B cell (primary cell): ENCODE measurements at regions not wholly inside any gene's neighbourhood (a gene's known extent, or its start where the extent isn't known, plus 50 kb on each side); places are given as distances from the start of the nearest gene placed in this dataset.

Source experiments
- CTCF ChIP-seq: fragments of 200-600 bp; IDR thresholded peaks from one replicate; pipeline ENCODE4 v1.8.0; 2022; ENCODE audit warnings: antibody characterized with exemption, mild to moderate bottlenecking
- EZH2 ChIP-seq: IDR thresholded peaks from 2 replicates; pipeline ENCODE4 v1.6.1; 2012; ENCODE audit warnings: borderline replicate concordance, low read depth, mild to moderate bottlenecking, moderate library complexity, low read length; ENCODE audit not compliant: insufficient read depth, poor library complexity, severe bottlenecking

- no peak for TF ChIP-seq CTCF
- no peak for TF ChIP-seq EZH2
These were observed 85.3 kb upstream of the USP25 start for GRCh38 chr21:15644489-15644888.
